Tibial nerve (tissue), 4 donors: ENCODE measurements at regions not wholly inside any gene's neighbourhood (a gene's known extent, or its start where the extent isn't known, plus 50 kb on each side); places are given as distances from the start of the nearest gene placed in this dataset.

Experiments
- DNase-seq, 2 donors: peaks; one replicate each; pipeline ENCODE4 v3.0.0-alpha.2; 2019; ENCODE audit warnings: low spot score in 2 of 2
- H3K27ac ChIP-seq, 4 donors: fragments of 200-600 bp; sonication (generic) in 3 of 4; one replicate each; pipeline ENCODE4 v1.5.1; 2017 to 2019; ENCODE audit warnings: mild to moderate bottlenecking in 1 of 4
- H3K27me3 ChIP-seq, 2 donors: fragments of 200-600 bp; sonication (generic) in 1 of 2; one replicate each; pipeline versions ENCODE4 v1.5.1 to v1.6.0; 2017 to 2019
- H3K36me3 ChIP-seq, 3 donors: fragments of 200-600 bp; sonication (generic); one replicate each; pipeline ENCODE4 v1.5.1; 2018 to 2019
- H3K4me1 ChIP-seq, 4 donors: fragments of 200-600 bp; sonication (generic) in 3 of 4; one replicate each; pipeline ENCODE4 v1.5.1; 2017 to 2019
- H3K4me3 ChIP-seq, 4 donors: fragments of 200-600 bp; sonication (generic) in 3 of 4; one replicate each; pipeline ENCODE4 v1.5.1; 2017 to 2019; ENCODE audit warnings: mild to moderate bottlenecking in 1 of 4, moderate library complexity in 1 of 4
- H3K9me3 ChIP-seq, 4 donors: fragments of 200-600 bp; sonication (generic) in 3 of 4; one replicate each; pipeline ENCODE4 v1.5.1; 2017 to 2019
- CTCF ChIP-seq, 5 experiments: fragments of 200-600 bp in 3 of 5; fragments of 450-650 bp in 2 of 5; sonication (generic) in 3 of 5; IDR thresholded peaks; one replicate each; pipeline ENCODE4 v1.5.1; 2016 to 2019; ENCODE audit warnings: antibody characterized with exemption in 5 of 5, mild to moderate bottlenecking in 3 of 5, moderate library complexity in 2 of 5
- EP300 ChIP-seq, 2 donors: sonication (generic); formaldehyde crosslinking; IDR thresholded peaks; one replicate each; pipeline ENCODE4 v1.6.1; 2017; ENCODE audit warnings: antibody characterized with exemption in 2 of 2, mild to moderate bottlenecking in 1 of 2
- POLR2A ChIP-seq, 2 donors: fragments of 450-650 bp; IDR thresholded peaks; one replicate each; pipeline ENCODE4 v1.6.1; 2017; ENCODE audit warnings: antibody characterized with exemption in 2 of 2, mild to moderate bottlenecking in 2 of 2, moderate library complexity in 2 of 2
- WGBS, 2 donors: methylation state at CpG; one replicate each; pipeline ENCODE4 v1.1.5; 2018; 5-methylcytosine and 5-hydroxymethylcytosine counted together

DNA sequence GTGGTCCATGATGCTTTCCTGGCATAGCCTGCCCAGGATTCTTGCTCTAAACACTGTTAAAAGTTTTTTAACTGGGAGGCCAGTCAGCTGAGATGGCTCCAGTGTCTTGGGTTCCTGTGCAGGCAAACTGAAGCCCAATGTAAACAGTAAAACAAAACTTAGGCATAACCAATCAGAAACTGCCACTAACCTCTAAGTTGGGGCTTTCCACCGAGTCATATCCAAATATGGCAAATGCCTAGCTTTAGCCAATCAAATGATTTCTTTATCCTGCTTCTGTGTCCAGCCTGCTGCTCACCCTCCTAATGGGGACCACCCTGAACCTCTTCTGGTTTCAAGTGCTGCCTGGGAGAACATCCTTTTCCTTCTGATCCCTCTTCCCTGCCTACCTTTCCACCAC, 277.9 kb downstream of the EMP1 start:
- H3K9me3 ChIP-seq: no peaks in the 10 kb centered on the region
- WGBS, 2 donors: 56 to 86% methylated on average over 1 of the region's 1 CpG
- no peak for TF ChIP-seq CTCF (IDR thresholded peaks at IDR 0.05)
- no peak for TF ChIP-seq POLR2A (IDR thresholded peaks at IDR 0.05)
- no peaks in the 10 kb centered on the region for H3K4me1 ChIP-seq
- H3K27ac ChIP-seq: no peak overlapping the region
- no peak overlapping the region for H3K4me3 ChIP-seq
- H3K27me3 ChIP-seq: no peaks in the 10 kb centered on the region
- no peaks in the 10 kb centered on the region for H3K36me3 ChIP-seq
- no peak for DNase-seq

DNA sequence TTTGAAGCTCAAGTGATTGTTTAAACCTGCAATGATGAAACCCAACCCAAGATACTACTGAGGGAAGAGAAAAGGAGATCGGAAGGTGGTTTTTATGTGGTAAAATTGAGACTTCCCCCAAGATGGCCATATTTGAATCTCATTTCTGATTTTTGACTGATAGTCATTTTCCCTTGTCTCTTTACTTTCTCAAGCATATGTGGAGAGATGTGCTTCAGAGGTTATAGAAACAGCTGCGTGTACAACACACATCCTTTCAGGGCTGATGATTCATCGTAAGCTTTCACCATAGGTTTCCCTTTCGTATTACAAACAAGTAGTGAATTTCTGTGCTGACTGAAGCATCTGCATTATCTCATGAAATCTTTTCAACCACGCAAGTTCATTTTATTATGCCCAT, 276.2 kb downstream of the EMP1 start:
- no peak overlapping the region for H3K27ac ChIP-seq

DNA sequence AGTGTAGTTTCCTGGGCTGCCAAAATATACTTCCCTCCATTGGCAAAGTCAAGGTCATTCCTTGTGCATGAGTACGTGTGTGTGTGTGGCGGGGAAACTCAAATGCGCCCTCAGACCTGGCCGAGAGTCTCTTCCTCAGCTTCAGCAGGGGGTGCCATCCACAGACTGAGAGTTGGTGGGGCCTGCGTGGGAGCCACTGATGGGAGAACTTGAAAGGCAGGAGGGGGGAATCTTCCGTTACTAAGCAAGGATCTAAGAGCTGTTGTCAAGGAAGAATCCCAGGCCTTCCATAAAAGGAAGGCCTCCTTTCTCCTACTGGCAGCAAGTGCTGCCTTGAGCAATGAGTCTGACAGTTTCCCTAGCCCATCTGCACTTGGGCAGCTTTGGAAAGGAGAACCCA, 274.9 kb downstream of the EMP1 start:
- DNase-seq: no peak
- H3K4me1 ChIP-seq: no peaks in the 10 kb centered on the region
- 83 to 94% methylated on average over 6 of the region's 6 CpGs for WGBS, 2 donors
- no peak overlapping the region for H3K4me3 ChIP-seq
- no peak overlapping the region for H3K27ac ChIP-seq
- H3K36me3 ChIP-seq: no peaks in the 10 kb centered on the region
- no peaks in the 10 kb centered on the region for H3K9me3 ChIP-seq
- TF ChIP-seq CTCF (IDR thresholded peaks at IDR 0.05) (no peak), EP300 (IDR thresholded peaks at IDR 0.05) (no peak), POLR2A (IDR thresholded peaks at IDR 0.05) (no peak)
- no peaks in the 10 kb centered on the region for H3K27me3 ChIP-seq

More for the DNA sequence above, 276.2 kb downstream of the EMP1 start:
- TF ChIP-seq POLR2A (IDR thresholded peaks at IDR 0.05) (no peak), EP300 (IDR thresholded peaks at IDR 0.05) (no peak), CTCF (IDR thresholded peaks at IDR 0.05) (no peak)
- no peak overlapping the region for H3K4me3 ChIP-seq
- no peaks in the 10 kb centered on the region for H3K27me3 ChIP-seq
- no peaks in the 10 kb centered on the region for H3K4me1 ChIP-seq
- WGBS, 2 donors: 89 to 91% methylated on average over 5 of the region's 5 CpGs
- no peaks in the 10 kb centered on the region for H3K9me3 ChIP-seq
- no peak for DNase-seq
- H3K36me3 ChIP-seq: no peaks in the 10 kb centered on the region

- H3K9me3 ChIP-seq: no peaks in the 10 kb centered on the region
- H3K27me3 ChIP-seq: no peaks in the 10 kb centered on the region
- no peak overlapping the region for H3K4me3 ChIP-seq
- whole genome bisulfite sequencing, 2 donors: 40 to 78% methylated on average over 3 to 6 of the region's 6 CpGs
- no peak overlapping the region for H3K27ac ChIP-seq
- H3K36me3 ChIP-seq: no peaks in the 10 kb centered on the region
- H3K4me1 ChIP-seq: no peaks in the 10 kb centered on the region
- no peak for TF ChIP-seq EP300 (IDR thresholded peaks at IDR 0.05)
- no peak for TF ChIP-seq POLR2A (IDR thresholded peaks at IDR 0.05)
- no peak for TF ChIP-seq CTCF (IDR thresholded peaks at IDR 0.05)
- DNase-seq: no peak
These were observed 269.1 kb downstream of the EMP1 start for GRCh38 chr12:13465635-13466034.

DNA sequence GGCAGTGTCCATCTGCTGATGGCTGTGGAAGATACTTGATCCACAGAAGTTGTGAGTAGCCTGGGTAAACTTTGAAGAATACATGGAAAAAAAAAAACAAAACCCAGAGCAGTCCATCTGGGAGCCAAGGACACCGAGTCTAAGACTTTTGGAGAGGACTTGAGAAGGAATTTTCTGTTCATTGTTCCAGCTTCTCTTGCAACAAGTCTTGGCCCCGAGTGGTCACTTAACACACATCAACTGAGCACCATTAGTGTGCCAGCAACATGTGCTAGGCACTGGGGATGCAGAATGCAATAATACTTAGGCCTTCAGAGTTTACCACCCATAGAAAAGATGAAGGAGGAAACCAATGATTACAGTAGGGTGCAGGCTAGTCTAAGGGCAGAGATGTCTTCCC, 266.7 kb downstream of the EMP1 start:
- no peak for DNase-seq
- no peak overlapping the region for H3K27ac ChIP-seq
- no peaks in the 10 kb centered on the region for H3K36me3 ChIP-seq
- no peaks in the 10 kb centered on the region for H3K9me3 ChIP-seq
- 71 to 74% methylated on average over 2 of the region's 2 CpGs for WGBS, 2 donors
- H3K4me3 ChIP-seq: no peak overlapping the region
- H3K4me1 ChIP-seq: no peaks in the 10 kb centered on the region
- TF ChIP-seq EP300 (IDR thresholded peaks at IDR 0.05): no peak
- no peak for TF ChIP-seq POLR2A (IDR thresholded peaks at IDR 0.05)
- TF ChIP-seq CTCF (IDR thresholded peaks at IDR 0.05): no peak
- H3K27me3 ChIP-seq: no peaks in the 10 kb centered on the region
